Skeletal muscle tissue (tissue), 3 donors: ENCODE measurements at regions not wholly inside any gene's neighbourhood (a gene's known extent, or its start where the extent isn't known, plus 50 kb on each side); places are given as distances from the start of the nearest gene placed in this dataset.
A peak's percentile ranks its signal among the peaks of the same experiment; 100 is the strongest.
"Not testable (repeated sequence)": the region's sequence is repeated elsewhere in the genome, so short reads cannot be mapped to it uniquely, and the experiment has no call there.

ENCODE experiments used
- H3K27ac ChIP-seq: one replicate; pipeline ENCODE4 v1.7.0; 2013; ENCODE audit warnings: mild to moderate bottlenecking, low read depth, low read length, inconsistent platforms
- H3K27me3 ChIP-seq, 3 donors: one replicate each; pipeline ENCODE4 v1.7.0; 2013; ENCODE audit warnings: low read length in 3 of 3; ENCODE audit not compliant: control insufficient read depth in 3 of 3, insufficient read depth in 3 of 3
- H3K36me3 ChIP-seq, 3 donors: one replicate each; pipeline ENCODE4 v1.7.0; 2013; ENCODE audit warnings: low read length in 3 of 3; ENCODE audit not compliant: control insufficient read depth in 3 of 3, insufficient read depth in 3 of 3
- H3K4me1 ChIP-seq, 3 donors: one replicate each; pipeline ENCODE4 v1.7.0; 2013; ENCODE audit warnings: low read length in 3 of 3, mild to moderate bottlenecking in 3 of 3; ENCODE audit not compliant: control insufficient read depth in 3 of 3, insufficient read depth in 3 of 3
- H3K4me3 ChIP-seq, 3 donors: one replicate each; pipeline ENCODE4 v1.7.0; 2013; ENCODE audit warnings: low read length in 3 of 3
- H3K9ac ChIP-seq, 3 donors: one replicate each; pipeline ENCODE4 v1.7.0; 2013; ENCODE audit warnings: low read length in 3 of 3, mild to moderate bottlenecking in 3 of 3, moderate library complexity in 2 of 3, low read depth in 1 of 3
- H3K9me3 ChIP-seq, 3 donors: one replicate each; pipeline ENCODE4 v1.7.0; 2013; ENCODE audit warnings: low read length in 3 of 3; ENCODE audit not compliant: control insufficient read depth in 3 of 3
- donor health status: Osteomylitis.

DNA sequence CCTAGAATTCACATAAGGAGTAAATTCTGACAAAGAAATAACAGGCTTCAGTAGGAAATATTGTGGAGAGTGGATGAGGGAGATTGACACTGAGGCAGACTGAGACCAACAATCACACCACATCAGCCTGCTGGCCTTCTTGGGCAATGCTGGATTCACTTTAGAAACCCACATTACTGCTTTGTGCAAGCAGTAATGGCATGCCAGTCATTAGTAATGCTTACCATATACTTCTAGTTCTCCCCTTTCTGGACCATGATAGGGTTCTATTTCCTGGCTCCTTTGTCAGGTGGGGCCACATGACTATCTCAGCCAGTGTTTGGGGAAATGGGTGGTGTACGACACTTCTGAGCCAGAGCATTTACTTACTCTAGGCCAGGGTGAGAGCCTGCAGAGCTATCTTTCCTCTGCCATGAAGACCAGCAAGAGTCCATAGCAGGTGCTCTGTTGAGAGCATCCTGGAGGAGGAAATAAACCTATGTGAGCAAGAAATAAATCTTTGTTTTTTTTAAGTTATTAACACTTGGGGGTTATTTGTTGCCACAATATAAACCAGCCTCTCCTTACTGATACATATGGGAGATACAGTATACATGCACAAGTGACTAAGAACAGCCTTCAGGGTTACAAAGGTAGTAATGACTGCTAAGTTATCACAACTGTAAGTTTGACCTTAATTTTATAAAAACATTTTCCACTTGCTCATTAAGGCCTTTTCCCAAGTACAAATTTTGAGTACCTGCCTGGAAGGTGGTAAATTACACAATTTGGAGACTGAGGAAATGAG, 89.3 kb upstream of the TANK start:
- Histone ChIP-seq H3K4me1 (no peaks in the 10 kb centered on the region), H3K9ac (no peak overlapping the region), H3K9me3 (no peaks in the 10 kb centered on the region), H3K4me3 (no peak overlapping the region), H3K27me3 (peaks cover 0 to 3% (median 0%) of the 10 kb centered on the region in 3 donors), H3K36me3 (no peaks in the 10 kb centered on the region), H3K27ac (no peak overlapping the region)

DNA sequence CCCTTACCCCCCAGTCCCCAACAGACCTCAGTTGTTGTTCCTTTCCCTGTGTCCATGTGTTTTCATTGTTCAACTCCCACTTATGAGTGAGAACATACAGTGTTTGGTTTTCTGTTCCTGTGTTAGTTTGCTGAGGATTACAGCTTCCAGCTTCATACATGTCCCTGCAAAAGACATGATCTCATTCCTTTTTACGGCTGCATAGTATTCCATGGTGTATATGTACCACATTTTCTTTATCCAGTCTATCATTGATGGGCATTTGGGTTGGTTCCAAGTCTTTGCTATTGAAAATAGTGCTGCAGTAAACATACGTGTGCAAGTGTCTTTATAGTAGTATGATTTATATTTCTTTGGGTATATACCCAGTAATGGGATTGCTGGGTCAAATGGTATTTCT, 87.8 kb upstream of the TANK start:
- not testable (repeated sequence) for H3K9me3 ChIP-seq, H3K9ac ChIP-seq, H3K27ac ChIP-seq, H3K4me3 ChIP-seq, H3K4me1 ChIP-seq, H3K27me3 ChIP-seq, H3K36me3 ChIP-seq

GRCh38 chr2:161075701-161076100, 84.5 kb upstream of the TANK start:
- H3K4me1 ChIP-seq, result peaks cover 0 to 5% (median 0%) of the 10 kb centered on the region in 3 donors
- no peak overlapping the region for H3K4me3 ChIP-seq
- H3K27me3 ChIP-seq, result peaks cover 0 to under 1% (median 0%) of the 10 kb centered on the region in 3 donors
- no peaks in the 10 kb centered on the region for H3K9me3 ChIP-seq
- no peak overlapping the region for H3K27ac ChIP-seq
- H3K9ac ChIP-seq, result no peak overlapping the region
- no peaks in the 10 kb centered on the region for H3K36me3 ChIP-seq

- Histone ChIP-seq H3K36me3 (no peaks in the 10 kb centered on the region), H3K4me1 (peaks cover 0 to 5% (median 0%) of the 10 kb centered on the region in 3 donors), H3K27me3 (no peaks in the 10 kb centered on the region), H3K27ac (peak overlapping the region; percentile 49), H3K9ac (no peak overlapping the region), H3K4me3 (no peak overlapping the region), H3K9me3 (no peaks in the 10 kb centered on the region)
Measured at GRCh38 chr2:161076936-161077335, 83.3 kb upstream of the TANK start.

GRCh38 chr2:161077367-161078210, 82.6 kb upstream of the TANK start:
- H3K27ac ChIP-seq, result peak overlapping the region; percentile 52
- H3K9ac ChIP-seq, result no peak overlapping the region

DNA sequence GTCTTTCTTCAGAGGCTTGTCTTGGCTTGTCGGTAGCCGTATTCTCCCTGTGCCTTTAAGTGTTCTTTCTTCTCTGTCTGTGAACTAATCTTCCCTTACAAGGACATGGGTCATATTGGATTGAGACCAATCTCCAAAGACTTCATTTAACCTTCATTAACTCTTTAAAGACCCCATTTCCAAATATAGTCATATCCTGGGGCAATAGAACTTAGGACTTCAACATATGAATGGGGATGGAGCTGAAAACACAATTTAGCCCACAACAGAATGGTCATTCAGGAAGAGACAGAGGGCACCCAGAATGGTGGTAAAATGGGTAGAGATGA, 82.1 kb upstream of the TANK start:
- peaks cover 0 to 5% (median 0%) of the 10 kb centered on the region in 3 donors for H3K4me1 ChIP-seq
- H3K27me3 ChIP-seq, result no peaks in the 10 kb centered on the region
- H3K4me3 ChIP-seq, result no peak overlapping the region
- no peaks in the 10 kb centered on the region for H3K36me3 ChIP-seq
- H3K27ac ChIP-seq, result peak overlapping the region; percentile 52
- no peaks in the 10 kb centered on the region for H3K9me3 ChIP-seq
- no peak overlapping the region for H3K9ac ChIP-seq

More at GRCh38 chr2:161077367-161078210, 82.6 kb upstream of the TANK start:
- Histone ChIP-seq H3K36me3 (no peaks in the 10 kb centered on the region), H3K9me3 (no peaks in the 10 kb centered on the region), H3K27me3 (no peaks in the 10 kb centered on the region), H3K4me1 (peaks cover 0 to 5% (median 0%) of the 10 kb centered on the region in 3 donors), H3K4me3 (no peak overlapping the region)

- H3K27me3 ChIP-seq, result no peaks in the 10 kb centered on the region
- no peaks in the 10 kb centered on the region for H3K4me1 ChIP-seq
- H3K9ac ChIP-seq, result no peak overlapping the region
- H3K9me3 ChIP-seq, result no peaks in the 10 kb centered on the region
- no peak overlapping the region for H3K27ac ChIP-seq
- H3K4me3 ChIP-seq, result no peak overlapping the region
- no peaks in the 10 kb centered on the region for H3K36me3 ChIP-seq
Measured at GRCh38 chr2:161085149-161085548, 75.1 kb upstream of the TANK start.

DNA sequence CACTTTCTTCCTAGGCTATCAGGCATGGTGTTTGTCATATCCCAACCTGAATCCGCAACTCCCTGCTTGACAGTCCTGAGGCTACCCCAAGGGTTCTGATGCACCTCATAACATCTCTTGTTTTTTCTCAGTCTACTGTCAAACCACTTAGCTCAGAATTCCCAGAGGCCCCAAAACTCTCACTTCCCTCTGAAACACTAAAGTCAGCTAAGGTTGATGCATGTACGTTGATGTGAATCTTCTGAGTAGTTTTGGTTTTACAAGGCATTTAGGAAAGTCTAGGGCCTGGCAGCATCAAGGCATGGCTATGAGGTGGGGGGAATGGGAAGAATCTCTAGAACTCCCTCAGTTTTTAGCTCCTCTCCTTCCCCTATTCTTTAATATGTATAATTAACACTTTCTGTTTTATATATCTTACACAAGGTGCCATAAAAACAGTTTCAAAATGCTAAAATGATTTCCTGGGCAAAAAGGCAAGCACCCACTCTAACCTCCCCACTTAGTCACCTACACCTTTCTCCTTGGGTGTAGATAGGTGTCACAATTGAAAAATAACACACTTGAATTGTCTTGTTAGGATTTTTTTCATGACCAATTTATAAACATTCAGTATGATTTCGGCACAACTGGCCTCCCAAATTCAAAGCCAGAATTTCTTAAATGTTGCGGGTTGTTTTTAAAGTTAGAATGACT, 71.4 kb upstream of the TANK start:
- Histone ChIP-seq H3K4me3 (no peak overlapping the region), H3K9me3 (no peaks in the 10 kb centered on the region), H3K36me3 (no peaks in the 10 kb centered on the region), H3K27ac (no peak overlapping the region), H3K9ac (no peak overlapping the region), H3K4me1 (no peaks in the 10 kb centered on the region), H3K27me3 (no peaks in the 10 kb centered on the region)

DNA sequence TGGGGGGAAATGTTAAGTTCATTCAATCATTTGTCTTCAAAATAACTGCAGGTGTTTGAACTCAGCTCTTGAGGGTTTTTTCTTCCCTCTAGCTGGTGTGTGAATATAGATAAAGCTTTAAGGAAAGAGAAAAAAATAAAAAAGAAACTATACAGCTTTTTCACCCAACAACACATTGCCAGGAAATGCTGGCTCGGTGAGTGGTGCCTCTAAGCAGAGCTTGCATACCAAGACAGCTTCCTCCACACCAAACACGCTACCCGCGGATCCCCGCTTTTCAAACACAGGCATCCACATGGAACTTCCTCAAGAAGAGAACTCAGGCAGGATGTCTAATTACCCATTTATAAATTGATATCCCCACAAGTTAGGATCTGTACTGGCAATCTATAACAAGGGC, 69.8 kb upstream of the TANK start:
- Histone ChIP-seq H3K9ac (no peak overlapping the region), H3K9me3 (no peaks in the 10 kb centered on the region), H3K27ac (no peak overlapping the region), H3K4me3 (no peak overlapping the region), H3K27me3 (no peaks in the 10 kb centered on the region), H3K36me3 (no peaks in the 10 kb centered on the region), H3K4me1 (no peaks in the 10 kb centered on the region)

DNA sequence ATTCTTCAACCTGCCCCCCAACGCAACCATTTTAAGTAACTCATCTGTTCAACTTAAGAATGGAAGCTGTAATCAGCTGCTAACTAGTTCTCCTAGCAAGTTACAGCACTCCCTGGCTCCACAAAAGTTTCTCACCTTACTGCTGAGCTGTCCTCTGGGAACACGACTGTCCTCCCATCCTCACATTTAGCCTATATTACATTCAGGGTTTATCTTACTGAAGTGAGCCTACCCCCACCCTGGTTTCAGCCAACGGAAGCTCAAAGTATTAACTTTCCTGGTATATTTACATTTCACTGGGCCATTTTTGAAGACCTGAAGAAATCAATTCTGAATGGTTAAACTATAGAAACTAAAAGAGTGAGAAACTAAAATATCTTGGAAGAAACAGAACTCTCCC, 64.9 kb upstream of the TANK start:
- no peaks in the 10 kb centered on the region for H3K27me3 ChIP-seq
- H3K9ac ChIP-seq, result no peak overlapping the region
- H3K4me1 ChIP-seq, result no peaks in the 10 kb centered on the region
- H3K4me3 ChIP-seq, result no peak overlapping the region
- H3K36me3 ChIP-seq, result no peaks in the 10 kb centered on the region
- H3K9me3 ChIP-seq, result no peaks in the 10 kb centered on the region
- H3K27ac ChIP-seq, result no peak overlapping the region
